Astrocyte (in vitro differentiated cells and primary cell): ENCODE measurements at regions not wholly inside any gene's neighbourhood (a gene's known extent, or its start where the extent isn't known, plus 50 kb on each side); places are given as distances from the start of the nearest gene placed in this dataset.
A peak's percentile ranks its signal among the peaks of the same experiment; 100 is the strongest.

Experiments used
- DNase-seq: peaks from one replicate; pipeline ENCODE4 v3.0.0-alpha.2; 2010; ENCODE audit warnings: low read depth
- FAIRE-seq: peaks from 2 replicates; lab custom pipeline; 2011; peaks lifted over from hg19 to GRCh38; lab: Jason Lieb, UNC
- H2AFZ ChIP-seq: 2 replicates; pipeline ENCODE4 v1.6.0; 2012; ENCODE audit warnings: low read depth, low read length, inconsistent platforms
- H3K27ac ChIP-seq: 2 replicates; pipeline ENCODE4 v1.5.1; 2011; ENCODE audit warnings: low read depth, low read length, inconsistent platforms
- H3K27me3 ChIP-seq: 2 replicates; pipeline ENCODE4 v1.6.0; 2011; ENCODE audit warnings: low read length, inconsistent platforms; ENCODE audit not compliant: insufficient read depth
- H3K36me3 ChIP-seq: 2 replicates; pipeline ENCODE4 v1.5.1; 2011; ENCODE audit warnings: low read length, inconsistent platforms; ENCODE audit not compliant: insufficient read depth
- H3K4me1 ChIP-seq: 2 replicates; pipeline ENCODE4 v1.5.1; 2011; ENCODE audit warnings: low read length, inconsistent platforms; ENCODE audit not compliant: insufficient read depth
- H3K4me2 ChIP-seq: 2 replicates; pipeline ENCODE4 v1.6.0; 2012; ENCODE audit warnings: low read length, inconsistent platforms
- H3K4me3 ChIP-seq: 2 replicates; pipeline ENCODE4 v1.5.1; 2011; ENCODE audit warnings: low read depth, mild to moderate bottlenecking, low read length, inconsistent platforms; ENCODE audit not compliant: insufficient read depth
- H3K79me2 ChIP-seq: 2 replicates; pipeline ENCODE4 v1.6.0; 2012; ENCODE audit warnings: mild to moderate bottlenecking, low read length, inconsistent platforms; ENCODE audit not compliant: insufficient read depth
- H3K9ac ChIP-seq: 2 replicates; pipeline ENCODE4 v1.6.0; 2012; ENCODE audit warnings: mild to moderate bottlenecking, low read length, inconsistent platforms
- H3K9me3 ChIP-seq: 2 replicates; pipeline ENCODE4 v1.5.1; 2012; ENCODE audit warnings: low read depth, mild to moderate bottlenecking, low read length, inconsistent platforms; ENCODE audit not compliant: insufficient read depth
- H4K20me1 ChIP-seq: 2 replicates; pipeline ENCODE4 v1.6.0; 2012; ENCODE audit warnings: low read length, inconsistent platforms; ENCODE audit not compliant: insufficient read depth
- H3K27ac Mint-ChIP-seq: one replicate; pipeline ENCODE4 v1.8.0; 2021; ENCODE audit warnings: mild to moderate bottlenecking, mixed read lengths; ENCODE audit not compliant: unreplicated experiment
- H3K27me3 Mint-ChIP-seq: one replicate; pipeline ENCODE4 v1.8.0; 2021; ENCODE audit warnings: low read depth, mixed read lengths; ENCODE audit not compliant: unreplicated experiment
- H3K36me3 Mint-ChIP-seq: one replicate; pipeline ENCODE4 v1.8.0; 2021; ENCODE audit warnings: low read depth, mixed read lengths; ENCODE audit not compliant: unreplicated experiment
- H3K4me1 Mint-ChIP-seq: one replicate; pipeline ENCODE4 v1.8.0; 2021; ENCODE audit warnings: low read depth, mixed read lengths; ENCODE audit not compliant: unreplicated experiment
- H3K4me3 Mint-ChIP-seq: one replicate; pipeline ENCODE4 v1.8.0; 2021; ENCODE audit warnings: mild to moderate bottlenecking, moderate library complexity, mixed read lengths; ENCODE audit not compliant: unreplicated experiment
- H3K9me3 Mint-ChIP-seq: one replicate; pipeline ENCODE4 v1.8.0; 2021; ENCODE audit warnings: mild to moderate bottlenecking, mixed read lengths; ENCODE audit not compliant: unreplicated experiment
- CTCF ChIP-seq: IDR thresholded peaks from 2 replicates; pipeline ENCODE4 v1.5.1; 2011; ENCODE audit warnings: low read depth, mild to moderate bottlenecking, inconsistent platforms, low read length, moderate library complexity; ENCODE audit not compliant: insufficient read depth
- EZH2 ChIP-seq: IDR thresholded peaks from 2 replicates; pipeline ENCODE4 v1.6.1; 2012; ENCODE audit warnings: mild to moderate bottlenecking, low read length, inconsistent platforms; ENCODE audit not compliant: insufficient read depth

GRCh38 chr5:54361691-54362411 is 51.5 kb upstream of the ARL15 start:
- Histone ChIP-seq H3K4me3 (no peak overlapping the region), H2AFZ (no peak overlapping the region), H3K9me3 (no peaks in the 10 kb centered on the region), H3K36me3 (no peaks in the 10 kb centered on the region), H3K79me2 (no peaks in the 10 kb centered on the region), H3K27ac (no peak overlapping the region), H3K4me2 (no peak overlapping the region), H3K9ac (no peak overlapping the region), H4K20me1 (no peaks in the 10 kb centered on the region), H3K27me3 (no peaks in the 10 kb centered on the region), H3K4me1 (peaks cover 12% of the 10 kb centered on the region)
- Mint-ChIP-seq H3K27ac (no peak overlapping the region), H3K36me3 (no peaks in the 10 kb centered on the region), H3K9me3 (no peaks in the 10 kb centered on the region), H3K4me1 (peaks cover 26% of the 10 kb centered on the region), H3K27me3 (no peaks in the 10 kb centered on the region), H3K4me3 (no peak overlapping the region)
- TF ChIP-seq EZH2 (no peak), CTCF (no peak)
- no peak for DNase-seq
- no peak for FAIRE-seq

GRCh38 chr5:54360925-54361662 is 50.7 kb upstream of the ARL15 start:
- Mint-ChIP-seq H3K36me3 (no peaks in the 10 kb centered on the region), H3K9me3 (no peaks in the 10 kb centered on the region), H3K27me3 (no peaks in the 10 kb centered on the region), H3K4me1 (peaks cover 26% of the 10 kb centered on the region), H3K27ac (peak overlapping the region; percentile 97), H3K4me3 (no peak overlapping the region)
- Histone ChIP-seq H3K9me3 (no peaks in the 10 kb centered on the region), H3K9ac (no peak overlapping the region), H3K4me1 (peaks cover 12% of the 10 kb centered on the region), H3K4me3 (no peak overlapping the region), H3K27ac (no peak overlapping the region), H3K36me3 (no peaks in the 10 kb centered on the region), H3K79me2 (no peaks in the 10 kb centered on the region), H4K20me1 (no peaks in the 10 kb centered on the region), H3K4me2 (no peak overlapping the region), H2AFZ (no peak overlapping the region), H3K27me3 (no peaks in the 10 kb centered on the region)
- no peak for FAIRE-seq
- no peak for TF ChIP-seq CTCF
- no peak for TF ChIP-seq EZH2
- DNase-seq, result no peak
